Fibroblast of villous mesenchyme (primary cell): ENCODE measurements at regions not wholly inside any gene's neighbourhood (a gene's known extent, or its start where the extent isn't known, plus 50 kb on each side); places are given as distances from the start of the nearest gene placed in this dataset.

Experiments
- DNase-seq: peaks from one replicate; pipeline ENCODE4 v3.0.0-alpha.2; 2010; ENCODE audit warnings: low read depth
- H3K4me3 ChIP-seq: 2 replicates; pipeline ENCODE4 v1.5.1; 2011; ENCODE audit warnings: low read depth, mild to moderate bottlenecking, low read length
- CTCF ChIP-seq: IDR thresholded peaks from 2 replicates; pipeline ENCODE4 v1.5.1; 2012; ENCODE audit warnings: low read depth, mild to moderate bottlenecking, low read length; ENCODE audit not compliant: insufficient read depth

DNA sequence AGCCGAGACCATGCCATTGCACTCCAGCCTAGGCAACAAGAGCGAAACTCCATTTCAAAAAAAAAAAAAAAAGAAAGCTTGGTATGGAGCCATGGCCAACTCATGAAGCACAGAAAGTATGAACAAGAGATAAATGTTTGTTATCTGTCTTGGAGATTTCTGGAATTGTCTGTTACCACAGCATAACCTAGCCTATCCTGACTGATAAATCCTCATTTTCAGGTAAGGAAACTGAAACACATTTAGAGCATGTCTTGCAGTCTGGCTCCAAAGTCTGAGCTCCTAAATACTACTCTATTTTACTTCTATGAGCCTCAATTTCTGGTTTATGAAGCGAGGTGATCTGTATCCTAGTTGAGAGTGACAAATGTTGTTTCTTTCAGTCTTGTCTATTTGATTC lies 68.3 kb upstream of the SLC44A1 start:
- TF ChIP-seq CTCF, result no peak
- H3K4me3 ChIP-seq, result no peak overlapping the region

DNA sequence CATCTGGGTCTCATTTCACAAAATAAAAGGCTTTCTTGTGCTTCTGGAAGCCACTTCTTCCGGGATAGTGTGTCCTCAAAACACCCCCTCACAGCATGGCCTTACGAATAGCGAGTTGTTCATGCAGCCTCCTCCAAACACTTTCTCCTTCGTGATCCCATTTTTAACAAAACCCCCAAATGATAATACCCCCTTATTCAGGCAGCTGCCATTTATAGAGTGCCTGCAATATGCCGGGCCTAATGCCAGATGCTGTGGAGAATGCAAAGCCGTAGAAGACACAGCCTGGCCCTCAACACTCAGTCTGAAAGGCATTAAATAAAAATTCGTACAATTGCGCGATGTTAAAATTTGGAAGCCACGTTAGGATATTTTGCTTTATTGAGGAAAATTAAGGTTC lies 66.4 kb upstream of the SLC44A1 start:
- no peak for TF ChIP-seq CTCF
- no peak overlapping the region for H3K4me3 ChIP-seq
- DNase-seq, result no peak

More for the DNA sequence above, 68.3 kb upstream of the SLC44A1 start:
- no peak for DNase-seq

- peak; percentile 70 for DNase-seq
- H3K4me3 ChIP-seq, result no peak overlapping the region
- no peak for TF ChIP-seq CTCF
These were observed 56.7 kb upstream of the SLC44A1 start for GRCh38 chr9:105187781-105188180.

DNA sequence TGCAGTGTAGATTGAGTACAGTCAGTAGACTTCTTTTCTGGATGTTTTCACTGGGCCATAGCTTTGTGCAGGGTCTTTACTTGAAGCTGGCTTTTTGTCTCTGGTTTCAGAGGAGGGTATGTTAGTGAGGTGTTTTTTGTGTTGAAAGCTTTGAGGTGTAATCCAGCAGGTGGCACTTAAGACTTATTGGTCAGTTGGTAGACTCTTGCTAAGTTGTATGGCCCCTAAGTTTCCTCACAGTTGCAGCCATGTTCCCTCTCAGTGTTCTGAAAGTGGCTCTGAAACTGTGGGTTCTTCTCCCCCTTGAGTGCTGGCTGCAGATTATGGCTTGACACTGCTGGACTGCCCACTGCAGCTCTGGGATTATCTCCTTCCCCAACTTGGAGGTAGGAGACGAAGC lies 55.7 kb upstream of the SLC44A1 start:
- no peak overlapping the region for H3K4me3 ChIP-seq
- TF ChIP-seq CTCF, result no peak
- no peak for DNase-seq

DNA sequence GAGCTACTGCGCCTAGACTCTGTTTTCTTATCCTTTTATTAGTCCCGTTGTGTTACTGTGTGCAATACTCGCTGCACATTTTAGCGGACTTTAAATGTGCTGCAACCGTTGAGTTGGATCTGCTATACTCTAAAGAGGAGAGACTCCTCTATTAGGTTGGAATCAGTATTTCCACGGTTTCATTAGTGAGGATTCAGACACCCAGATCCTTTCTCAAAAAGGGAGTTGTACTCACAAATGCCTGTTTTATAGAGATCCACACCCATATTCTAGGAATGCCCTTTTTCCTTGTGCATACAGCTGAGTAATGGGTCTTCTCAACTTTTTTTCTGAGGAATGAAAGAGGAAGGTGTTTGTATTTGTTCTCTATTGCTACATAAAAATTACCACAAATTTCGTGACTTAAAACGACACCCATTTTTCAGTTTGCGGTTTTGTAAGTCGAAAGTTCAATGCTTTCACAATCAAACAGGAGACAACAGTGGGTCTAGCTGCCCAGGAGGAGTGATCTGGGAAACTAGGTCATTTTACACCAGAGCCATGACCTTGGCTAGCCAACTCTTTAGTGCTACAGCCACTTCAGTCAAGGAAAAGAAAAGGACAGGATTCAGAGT lies 52.8 kb upstream of the SLC44A1 start:
- H3K4me3 ChIP-seq, result no peak overlapping the region
- TF ChIP-seq CTCF, result no peak
- DNase-seq, result peak; percentile 84

GRCh38 chr9:105193560-105193959 lies 50.9 kb upstream of the SLC44A1 start:
- TF ChIP-seq CTCF, result no peak
- H3K4me3 ChIP-seq, result no peak overlapping the region
- DNase-seq, result no peak

DNA sequence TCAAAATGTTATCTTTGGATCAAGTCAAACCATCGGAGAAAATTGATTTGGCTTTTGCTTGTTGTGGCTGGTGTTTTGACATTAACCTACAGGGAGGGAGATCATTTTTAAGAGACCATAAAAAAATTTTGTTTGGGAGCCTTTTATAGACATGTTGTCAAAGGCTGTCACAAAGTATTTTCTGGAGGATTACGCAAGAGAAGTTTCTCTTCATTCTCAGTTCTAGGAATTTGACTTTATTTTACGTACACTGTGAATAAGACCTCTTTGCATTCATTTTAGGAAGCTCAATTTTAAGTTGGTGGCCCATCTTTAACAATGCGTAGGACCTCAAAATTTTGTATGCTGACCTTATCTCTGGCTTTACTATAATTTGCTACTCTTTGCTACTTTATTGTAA lies 50.2 kb upstream of the SLC44A1 start:
- no peak for TF ChIP-seq CTCF
- DNase-seq, result peak; percentile 29
- no peak overlapping the region for H3K4me3 ChIP-seq
